Hepatocyte (in vitro differentiated cells): ENCODE measurements at regions not wholly inside any gene's neighbourhood (a gene's known extent, or its start where the extent isn't known, plus 50 kb on each side); places are given as distances from the start of the nearest gene placed in this dataset.

Experiments
- DNase-seq: peaks from one replicate; pipeline ENCODE4 v3.0.0-alpha.2; 2016; ENCODE audit warnings: low spot score
- H2AFZ ChIP-seq: fragments of 200-600 bp; sonication (generic); 2 replicates; pipeline ENCODE4 v1.6.0; 2016; ENCODE audit warnings: antibody characterized with exemption, mild to moderate bottlenecking
- H3K27ac ChIP-seq: fragments of 200-600 bp; sonication (generic); 2 replicates; pipeline ENCODE4 v1.5.1; 2016; ENCODE audit warnings: mild to moderate bottlenecking
- H3K27me3 ChIP-seq: fragments of 200-600 bp; sonication (generic); 2 replicates; pipeline ENCODE4 v1.6.1; 2016
- H3K36me3 ChIP-seq: fragments of 200-600 bp; sonication (generic); replicated peaks from 2 replicates; pipeline ENCODE4 v1.5.1; 2016; ENCODE audit warnings: low read depth; ENCODE audit not compliant: insufficient read depth
- H3K4me1 ChIP-seq: fragments of 200-600 bp; sonication (generic); 2 replicates; pipeline ENCODE4 v1.5.1; 2016; ENCODE audit warnings: mild to moderate bottlenecking, moderate library complexity; ENCODE audit not compliant: insufficient read depth
- H3K4me2 ChIP-seq: fragments of 200-600 bp; sonication (generic); 2 replicates; pipeline ENCODE4 v1.6.0; 2016
- H3K4me3 ChIP-seq: fragments of 200-600 bp; sonication (generic); 2 replicates; pipeline ENCODE4 v1.5.1; 2016; ENCODE audit warnings: mild to moderate bottlenecking
- H3K79me2 ChIP-seq: fragments of 200-600 bp; sonication (generic); 2 replicates; pipeline ENCODE4 v1.6.0; 2017; ENCODE audit warnings: mild to moderate bottlenecking
- H3K9me2 ChIP-seq: fragments of 200-600 bp; sonication (generic); replicated peaks from 2 replicates; pipeline ENCODE4 v1.6.0; 2017; ENCODE audit warnings: mild to moderate bottlenecking; ENCODE audit not compliant: insufficient read depth
- H3K9me3 ChIP-seq: fragments of 200-600 bp; sonication (generic); 2 replicates; pipeline ENCODE4 v1.5.1; 2016; ENCODE audit warnings: low read depth, mild to moderate bottlenecking
- H4K20me1 ChIP-seq: fragments of 200-600 bp; sonication (generic); 2 replicates; pipeline ENCODE4 v1.6.0; 2016; ENCODE audit warnings: mild to moderate bottlenecking; ENCODE audit not compliant: insufficient read depth, poor library complexity, severe bottlenecking
- EZH2 ChIP-seq: fragments of 200-600 bp; sonication (generic); IDR thresholded peaks from 2 replicates; pipeline ENCODE4 v1.6.1; 2016; ENCODE audit warnings: antibody characterized with exemption, mild to moderate bottlenecking, borderline replicate concordance
- EZH2phosphoT487 ChIP-seq: fragments of 200-600 bp; sonication (generic); IDR thresholded peaks from one replicate; pipeline ENCODE4 v1.6.1; 2018; ENCODE audit warnings: antibody characterized with exemption, mild to moderate bottlenecking, low read depth, moderate library complexity; ENCODE audit not compliant: unreplicated experiment, severe bottlenecking
- WGBS: methylation state at CpG from one replicate; pipeline ENCODE4 v1.1.6; 2016; ENCODE audit warnings: low lambda C conversion rate; ENCODE audit errors: missing lambda C conversion rate; 5-methylcytosine and 5-hydroxymethylcytosine counted together
- TF ChIP-seq, protein P1 (sequence below): fragments of 200-600 bp; sonication (generic); IDR thresholded peaks from 2 replicates; pipeline ENCODE4 v1.5.1; 2016; ENCODE audit warnings: antibody characterized with exemption, mild to moderate bottlenecking; ENCODE audit not compliant: poor library complexity

DNA sequence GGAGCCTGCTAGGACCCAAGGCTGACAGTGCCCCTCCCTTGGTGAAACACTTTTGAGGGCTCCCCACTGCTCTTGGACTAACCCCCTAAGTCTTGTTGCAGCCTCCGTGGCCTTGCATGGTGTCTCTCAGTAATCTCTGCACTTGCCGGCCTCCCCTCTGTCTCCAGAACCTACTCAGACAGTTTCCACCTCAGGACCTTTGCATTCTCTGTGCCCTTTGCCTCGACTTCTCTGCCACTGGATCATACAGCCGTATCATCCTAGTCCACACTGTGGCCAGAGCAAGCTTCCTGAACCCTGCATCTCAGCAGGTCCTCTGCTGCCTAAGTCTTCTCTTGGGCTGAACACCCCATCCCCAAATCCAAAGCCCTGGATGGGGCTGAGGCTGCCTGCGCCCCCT, 152.0 kb upstream of the PTPN1 start:
- Histone ChIP-seq H3K9me2 (no peaks in the 10 kb centered on the region), H3K79me2 (no peaks in the 10 kb centered on the region), H3K27me3 (no peaks in the 10 kb centered on the region), H3K9me3 (no peaks in the 10 kb centered on the region), H3K4me2 (no peak overlapping the region), H4K20me1 (no peaks in the 10 kb centered on the region), H3K27ac (no peak overlapping the region), H3K4me3 (no peak overlapping the region), H2AFZ (no peak overlapping the region), H3K36me3 (no peaks in the 10 kb centered on the region), H3K4me1 (peaks cover 8% of the 10 kb centered on the region)
- TF ChIP-seq EZH2 (no peak), EZH2phosphoT487 (no peak)
- TF ChIP-seq, protein P1, sequence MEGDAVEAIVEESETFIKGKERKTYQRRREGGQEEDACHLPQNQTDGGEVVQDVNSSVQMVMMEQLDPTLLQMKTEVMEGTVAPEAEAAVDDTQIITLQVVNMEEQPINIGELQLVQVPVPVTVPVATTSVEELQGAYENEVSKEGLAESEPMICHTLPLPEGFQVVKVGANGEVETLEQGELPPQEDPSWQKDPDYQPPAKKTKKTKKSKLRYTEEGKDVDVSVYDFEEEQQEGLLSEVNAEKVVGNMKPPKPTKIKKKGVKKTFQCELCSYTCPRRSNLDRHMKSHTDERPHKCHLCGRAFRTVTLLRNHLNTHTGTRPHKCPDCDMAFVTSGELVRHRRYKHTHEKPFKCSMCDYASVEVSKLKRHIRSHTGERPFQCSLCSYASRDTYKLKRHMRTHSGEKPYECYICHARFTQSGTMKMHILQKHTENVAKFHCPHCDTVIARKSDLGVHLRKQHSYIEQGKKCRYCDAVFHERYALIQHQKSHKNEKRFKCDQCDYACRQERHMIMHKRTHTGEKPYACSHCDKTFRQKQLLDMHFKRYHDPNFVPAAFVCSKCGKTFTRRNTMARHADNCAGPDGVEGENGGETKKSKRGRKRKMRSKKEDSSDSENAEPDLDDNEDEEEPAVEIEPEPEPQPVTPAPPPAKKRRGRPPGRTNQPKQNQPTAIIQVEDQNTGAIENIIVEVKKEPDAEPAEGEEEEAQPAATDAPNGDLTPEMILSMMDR = no peak
- no peak for DNase-seq
- WGBS = 91% methylated on average over 5 of the region's 5 CpGs

DNA sequence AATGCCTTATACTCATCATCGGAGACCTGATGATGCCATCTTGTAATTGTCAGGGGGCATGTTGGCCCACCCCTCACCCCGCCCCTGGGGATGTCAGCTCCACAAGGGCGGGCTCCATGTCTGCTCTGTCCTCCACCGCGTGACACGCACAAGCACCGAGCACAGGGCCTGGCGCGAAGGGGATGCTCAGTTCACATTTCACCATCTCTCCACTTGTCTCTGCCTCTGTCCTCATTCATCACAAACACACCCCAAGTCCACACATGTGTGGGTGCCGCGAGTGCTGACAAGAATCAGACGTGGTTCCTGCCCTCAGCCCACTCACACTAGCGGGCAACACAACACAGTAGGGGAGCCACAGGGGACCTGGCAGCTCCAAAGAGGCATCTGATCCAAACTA, 151.2 kb upstream of the PTPN1 start:
- Histone ChIP-seq H3K27me3 (no peaks in the 10 kb centered on the region), H3K79me2 (no peaks in the 10 kb centered on the region), H3K36me3 (no peaks in the 10 kb centered on the region), H3K9me2 (no peaks in the 10 kb centered on the region), H3K4me2 (no peak overlapping the region), H2AFZ (no peak overlapping the region), H3K4me1 (peaks cover 9% of the 10 kb centered on the region), H3K27ac (no peak overlapping the region), H3K9me3 (no peaks in the 10 kb centered on the region), H4K20me1 (no peaks in the 10 kb centered on the region), H3K4me3 (no peak overlapping the region)
- no peak for DNase-seq
- 92% methylated on average over 11 of the region's 13 CpGs for WGBS
- TF ChIP-seq EZH2 (no peak), EZH2phosphoT487 (no peak)
- TF ChIP-seq, protein P1 = no peak

DNA sequence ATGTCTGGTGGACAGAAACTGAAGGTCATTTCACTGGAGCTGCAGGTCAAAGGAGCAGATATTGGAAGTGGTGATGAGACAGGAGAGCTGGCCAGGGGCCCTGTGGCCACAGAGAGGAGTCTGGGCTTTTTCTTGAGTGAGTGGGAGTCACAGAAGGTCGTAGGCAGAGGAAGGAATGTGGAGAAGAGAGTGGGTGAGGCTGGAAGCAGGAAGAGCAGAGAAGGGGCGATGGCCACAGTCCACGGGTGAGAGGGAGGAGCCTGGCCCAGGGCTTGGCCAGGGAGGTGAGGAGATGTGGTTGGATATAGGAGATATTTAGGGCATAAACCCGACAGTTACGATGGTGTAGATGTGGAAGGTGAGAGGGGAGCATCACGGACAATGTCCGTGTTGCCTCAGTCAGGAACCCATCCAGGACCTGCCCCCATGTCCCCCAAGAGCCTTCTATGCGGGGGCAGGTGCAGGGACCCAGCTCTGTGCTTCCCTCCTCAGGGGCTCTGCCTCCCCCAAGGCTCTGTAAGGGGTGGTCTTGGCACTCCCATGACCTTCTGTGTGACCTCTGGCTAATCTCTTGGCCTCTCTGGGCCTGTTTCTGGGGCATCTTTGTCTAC, 150.5 kb upstream of the PTPN1 start:
- Histone ChIP-seq H2AFZ (no peak overlapping the region), H3K9me2 (no peaks in the 10 kb centered on the region), H3K79me2 (no peaks in the 10 kb centered on the region), H3K4me2 (no peak overlapping the region), H3K9me3 (no peaks in the 10 kb centered on the region), H3K4me3 (no peak overlapping the region), H3K36me3 (no peaks in the 10 kb centered on the region), H3K4me1 (peaks cover 12% of the 10 kb centered on the region), H4K20me1 (no peaks in the 10 kb centered on the region), H3K27me3 (no peaks in the 10 kb centered on the region), H3K27ac (no peak overlapping the region)
- DNase-seq = no peak
- TF ChIP-seq, protein P1 = no peak
- TF ChIP-seq EZH2 = no peak
- TF ChIP-seq EZH2phosphoT487 = no peak
- 80% methylated on average over 8 of the region's 8 CpGs for WGBS

DNA sequence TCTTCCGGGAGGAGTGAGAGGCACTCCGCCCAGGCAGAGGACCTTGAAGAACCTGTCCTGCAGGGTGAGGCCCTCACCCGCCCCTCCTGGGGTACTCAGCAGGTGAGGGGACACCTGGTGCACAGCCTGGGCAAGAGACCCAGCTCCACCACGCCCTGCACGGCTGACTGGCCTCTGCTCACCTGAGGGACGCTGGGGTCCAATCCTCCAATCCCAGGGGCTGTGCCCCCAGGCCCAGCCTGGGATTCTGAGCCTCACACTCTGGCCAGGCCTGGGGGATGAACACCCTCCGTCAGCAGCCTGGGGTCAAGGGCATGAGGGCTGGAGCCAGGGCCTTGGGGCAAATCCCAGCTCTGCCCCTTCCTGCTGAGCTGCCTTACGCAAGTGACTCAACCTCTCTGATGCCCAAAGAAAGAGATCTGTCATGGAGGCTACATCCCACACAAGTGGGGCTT, 149.9 kb upstream of the PTPN1 start:
- Histone ChIP-seq H2AFZ (no peak overlapping the region), H3K4me1 (peaks cover 12% of the 10 kb centered on the region), H3K4me2 (no peak overlapping the region), H3K36me3 (no peaks in the 10 kb centered on the region), H3K79me2 (no peaks in the 10 kb centered on the region), H3K9me3 (no peaks in the 10 kb centered on the region), H3K9me2 (no peaks in the 10 kb centered on the region), H3K4me3 (no peak overlapping the region), H4K20me1 (no peaks in the 10 kb centered on the region), H3K27me3 (no peaks in the 10 kb centered on the region), H3K27ac (no peak overlapping the region)
- TF ChIP-seq EZH2phosphoT487 (no peak), EZH2 (no peak)
- TF ChIP-seq, protein P1 = no peak
- DNase-seq = no peak
- 81% methylated on average over 8 of the region's 8 CpGs for WGBS
